ENCODE measurements at regions not wholly inside any gene's neighbourhood (a gene's known extent, or its start where the extent isn't known, plus 50 kb on each side); places are given as distances from the start of the nearest gene placed in this dataset.

DNA sequence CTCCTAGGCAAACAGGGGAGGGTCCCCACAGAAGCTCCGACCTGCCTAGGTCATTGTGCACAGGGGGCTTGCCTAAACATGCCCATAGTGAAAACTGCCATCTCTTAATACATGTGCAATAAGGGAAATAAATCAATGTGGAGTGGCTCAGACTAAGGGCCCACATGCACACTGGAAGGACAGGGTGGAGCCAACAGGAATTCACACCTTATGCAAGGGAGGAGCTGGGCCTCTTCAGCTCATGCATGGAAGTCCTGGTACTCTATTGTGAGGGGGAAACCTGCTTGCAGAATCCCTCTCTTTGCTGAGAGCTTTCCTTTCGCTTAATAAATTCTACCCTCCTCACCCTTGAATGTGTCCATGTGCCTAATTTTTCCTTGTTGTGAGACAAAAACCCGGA lies 815.8 kb downstream of the EFNA5 start:
- TF ChIP-seq CTCF (IDR thresholded peaks at IDR 0.05) (no peak), POLR2A (IDR thresholded peaks at IDR 0.05) (no peak)
